ENCODE measurements at regions not wholly inside any gene's neighbourhood (a gene's known extent, or its start where the extent isn't known, plus 50 kb on each side); places are given as distances from the start of the nearest gene placed in this dataset.

- Histone ChIP-seq H2BK20ac (ENCODE audit: low read depth, low read length, poor library complexity, severe bottlenecking) (no peak overlapping the region), H3K4me2 (ENCODE audit: insufficient read depth, insufficient read length, low read length) (no peak overlapping the region), H3K79me2 (ENCODE audit: insufficient read depth, low read length) (no peaks in the 10 kb centered on the region), H4K5ac (ENCODE audit: insufficient read length, low read depth, low read length) (no peak overlapping the region), H4K8ac (replicated peaks; ENCODE audit: insufficient read length, low read depth, low read length) (no peak overlapping the region), H3K79me1 (ENCODE audit: insufficient read depth, low read depth, low read length, poor library complexity, severe bottlenecking) (no peaks in the 10 kb centered on the region), H2BK5ac (ENCODE audit: insufficient read length, low read length) (no peak overlapping the region), H2AFZ (ENCODE audit: low read length) (no peak overlapping the region), H3K4me1 (ENCODE audit: insufficient read depth, low read length) (no peaks in the 10 kb centered on the region), H2BK120ac (ENCODE audit: low read depth, low read length, poor library complexity, severe bottlenecking) (no peak overlapping the region), H3K18ac (ENCODE audit: insufficient read length, low read depth, low read length) (no peak overlapping the region), H3K23ac (ENCODE audit: insufficient read length, low read depth, low read length) (no peak overlapping the region), H3K4ac (ENCODE audit: low read depth, low read length) (no peak overlapping the region), H3K9me3 (ENCODE audit: control insufficient read depth, low read depth, low read length) (peaks cover 4% of the 10 kb centered on the region), H3K27ac (ENCODE audit: insufficient read length, low read depth, low read length) (no peak overlapping the region), H2BK15ac (ENCODE audit: low read depth, low read length) (no peak overlapping the region), H3K14ac (ENCODE audit: insufficient read depth, low read length) (no peak overlapping the region), H3K23me2 (ENCODE audit: insufficient read length, low read depth, low read length, poor library complexity, severe bottlenecking) (no peaks in the 10 kb centered on the region), H2AK5ac (ENCODE audit: insufficient read length, low read length) (no peak overlapping the region), H3K27me3 (ENCODE audit: insufficient read depth, low read length) (no peaks in the 10 kb centered on the region), H4K20me1 (ENCODE audit: control insufficient read depth, insufficient read depth, insufficient read length) (no peaks in the 10 kb centered on the region), H3K9ac (ENCODE audit: extremely low read depth, insufficient read length, low read length) (no peak overlapping the region), H2BK12ac (ENCODE audit: insufficient read length, low read depth, low read length) (no peak overlapping the region), H4K91ac (ENCODE audit: insufficient read length, low read depth, low read length) (no peak overlapping the region), H3K56ac (ENCODE audit: insufficient read length, low read depth, low read length) (no peak overlapping the region), H3T11ph (ENCODE audit: low read length) (no peak overlapping the region)
- Mint-ChIP-seq H3K9me3 (peaks cover 8 to 13% of the 10 kb centered on the region in 2 experiments), H3K27ac (no peak overlapping the region), H3K4me1 (no peaks in the 10 kb centered on the region), H3K27me3 (ENCODE audit: low read depth) (no peaks in the 10 kb centered on the region), H3K36me3 (ENCODE audit: insufficient read depth in 1 of 3, low read depth in 3 of 3) (peaks cover 4 to 18% (median 4%) of the 10 kb centered on the region in 3 experiments; a peak in 6 of 7 replicates), H3K4me3 (no peak overlapping the region)
- TF ChIP-seq, protein P1, sequence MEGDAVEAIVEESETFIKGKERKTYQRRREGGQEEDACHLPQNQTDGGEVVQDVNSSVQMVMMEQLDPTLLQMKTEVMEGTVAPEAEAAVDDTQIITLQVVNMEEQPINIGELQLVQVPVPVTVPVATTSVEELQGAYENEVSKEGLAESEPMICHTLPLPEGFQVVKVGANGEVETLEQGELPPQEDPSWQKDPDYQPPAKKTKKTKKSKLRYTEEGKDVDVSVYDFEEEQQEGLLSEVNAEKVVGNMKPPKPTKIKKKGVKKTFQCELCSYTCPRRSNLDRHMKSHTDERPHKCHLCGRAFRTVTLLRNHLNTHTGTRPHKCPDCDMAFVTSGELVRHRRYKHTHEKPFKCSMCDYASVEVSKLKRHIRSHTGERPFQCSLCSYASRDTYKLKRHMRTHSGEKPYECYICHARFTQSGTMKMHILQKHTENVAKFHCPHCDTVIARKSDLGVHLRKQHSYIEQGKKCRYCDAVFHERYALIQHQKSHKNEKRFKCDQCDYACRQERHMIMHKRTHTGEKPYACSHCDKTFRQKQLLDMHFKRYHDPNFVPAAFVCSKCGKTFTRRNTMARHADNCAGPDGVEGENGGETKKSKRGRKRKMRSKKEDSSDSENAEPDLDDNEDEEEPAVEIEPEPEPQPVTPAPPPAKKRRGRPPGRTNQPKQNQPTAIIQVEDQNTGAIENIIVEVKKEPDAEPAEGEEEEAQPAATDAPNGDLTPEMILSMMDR (conservative IDR thresholded peaks at IDR 0.05), result no peak
- no peak for DNase-seq
- no CpG with 5 or more reads among the region's 2 CpGs for WGBS (ENCODE audit: extremely low coverage, insufficient read length, low lambda C conversion rate)
These were observed 1073.4 kb downstream of the PCDH17 start for GRCh38 chr13:58704953-58705352.
